ENCODE measurements at regions not wholly inside any gene's neighbourhood (a gene's known extent, or its start where the extent isn't known, plus 50 kb on each side); places are given as distances from the start of the nearest gene placed in this dataset.

DNA sequence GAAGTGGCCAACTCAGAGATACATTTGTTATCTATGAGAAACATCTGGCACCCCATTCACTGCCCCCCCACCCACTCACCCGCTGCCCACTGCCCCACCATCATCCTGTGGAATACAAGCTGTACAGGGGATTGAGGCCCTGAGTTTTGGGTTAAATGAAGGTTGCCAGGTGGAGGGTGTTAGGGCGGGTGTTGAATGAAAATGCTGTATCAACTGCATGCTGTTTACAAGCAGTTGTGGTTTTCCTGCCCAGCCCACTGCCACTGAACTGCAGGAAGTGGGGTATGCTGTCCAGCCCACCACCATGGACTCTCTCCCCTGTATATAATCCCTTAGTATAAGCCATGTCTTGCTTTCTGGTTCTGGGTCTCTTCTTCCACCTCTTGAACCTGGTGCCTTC, 481.9 kb downstream of the METTL4 start:
- TF ChIP-seq POLR2AphosphoS5 (IDR thresholded peaks at IDR 0.05; ENCODE audit: low read depth, low read length) (no peak), TAF1 (IDR thresholded peaks at IDR 0.05; ENCODE audit: low read depth, low read length) (no peak), POLR2A (IDR thresholded peaks at IDR 0.05; ENCODE audit: low read depth, low read length) (no peak), PAX5 (IDR thresholded peaks at IDR 0.05; ENCODE audit: insufficient read depth, low read length, severe bottlenecking) (no peak), SPI1 (IDR thresholded peaks at IDR 0.05; ENCODE audit: low read depth, low read length) (no peak), POU2F2 (IDR thresholded peaks at IDR 0.05; ENCODE audit: low read depth, low read length) (no peak)

Data from GM12891 (cell line).